SHP77 treated with DMSO at 0.1 percent for 48 hours (cell line): ENCODE measurements at regions not wholly inside any gene's neighbourhood (a gene's known extent, or its start where the extent isn't known, plus 50 kb on each side); places are given as distances from the start of the nearest gene placed in this dataset.
"Not testable (repeated sequence)": the region's sequence is repeated elsewhere in the genome, so short reads cannot be mapped to it uniquely, and the experiment has no call there.

Experiments used
- DNase-seq: peaks from one replicate; lab custom pipeline; 2025; lab: John Stamatoyannopoulos, UW

DNA sequence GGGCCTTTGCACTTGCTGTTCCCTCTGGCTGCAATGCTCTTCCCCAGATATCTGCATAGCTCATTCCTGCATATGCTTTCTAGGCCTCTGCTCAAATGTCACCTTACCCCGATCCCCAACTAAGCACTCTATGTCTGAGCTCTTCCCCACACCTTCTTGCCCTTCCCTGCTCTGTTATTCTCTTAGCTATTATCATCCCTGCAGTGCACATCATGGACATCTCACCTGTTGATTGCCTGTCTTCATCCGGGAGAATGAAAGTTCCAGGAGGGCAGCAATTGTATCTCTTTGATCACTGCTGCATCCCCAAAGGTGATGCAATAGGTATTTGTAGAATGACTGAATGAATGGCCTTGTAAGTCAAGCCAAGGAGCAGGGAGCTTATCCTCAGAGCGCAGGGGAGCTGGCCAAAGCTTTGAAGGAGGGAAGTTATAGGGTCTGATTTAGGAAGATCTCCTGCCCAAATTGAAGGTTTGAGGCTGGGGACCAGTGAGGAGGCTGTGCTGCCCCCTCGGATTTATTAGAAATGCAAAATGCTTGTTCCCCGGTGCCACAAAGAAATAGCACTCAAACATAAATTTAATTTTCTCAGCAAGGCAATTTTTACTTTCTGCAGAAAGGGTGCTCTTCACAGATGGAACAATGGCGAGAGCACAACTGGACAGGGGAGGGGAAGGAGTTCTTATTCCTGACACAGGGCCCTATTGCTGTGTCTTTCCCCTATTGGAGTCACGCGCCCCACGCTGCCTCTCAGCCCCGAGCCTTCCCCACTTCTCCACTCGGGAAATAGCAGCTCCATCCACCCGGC is 631.1 kb downstream of the MATN1 start:
- no peak for DNase-seq

DNA sequence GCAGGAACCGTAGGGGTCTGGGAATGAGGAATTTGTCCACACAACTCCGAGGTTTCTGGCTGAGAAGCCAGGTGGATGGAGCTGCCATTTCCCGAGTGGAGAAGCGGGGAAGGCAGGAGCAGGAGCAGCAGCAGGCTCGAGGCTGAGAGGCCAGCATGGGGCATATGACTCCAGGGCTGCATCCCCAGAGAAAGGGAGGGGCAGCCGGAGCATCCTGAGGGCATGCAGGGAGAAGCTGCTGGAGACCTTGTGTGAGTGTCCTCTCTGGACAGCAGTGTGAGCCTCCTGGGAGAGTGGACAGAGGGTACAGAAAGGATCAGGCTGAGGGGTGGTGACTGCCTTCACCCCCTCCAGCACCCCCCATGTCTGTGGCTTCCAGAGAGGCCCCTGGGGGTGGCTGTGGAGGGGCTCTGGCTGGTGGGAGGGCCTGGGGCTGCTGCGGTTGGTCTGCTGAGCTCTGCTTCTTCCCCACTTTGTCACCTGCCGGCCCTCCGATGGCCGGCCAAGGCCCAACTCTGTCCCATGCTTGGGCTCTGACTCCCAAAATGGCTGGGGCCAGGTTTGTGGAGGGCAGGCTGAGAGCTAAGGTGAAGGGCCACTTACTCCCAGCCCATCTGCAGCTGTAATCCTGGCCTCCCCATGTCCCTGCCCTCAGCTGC is 633.1 kb downstream of the MATN1 start:
- DNase-seq, result no peak

DNA sequence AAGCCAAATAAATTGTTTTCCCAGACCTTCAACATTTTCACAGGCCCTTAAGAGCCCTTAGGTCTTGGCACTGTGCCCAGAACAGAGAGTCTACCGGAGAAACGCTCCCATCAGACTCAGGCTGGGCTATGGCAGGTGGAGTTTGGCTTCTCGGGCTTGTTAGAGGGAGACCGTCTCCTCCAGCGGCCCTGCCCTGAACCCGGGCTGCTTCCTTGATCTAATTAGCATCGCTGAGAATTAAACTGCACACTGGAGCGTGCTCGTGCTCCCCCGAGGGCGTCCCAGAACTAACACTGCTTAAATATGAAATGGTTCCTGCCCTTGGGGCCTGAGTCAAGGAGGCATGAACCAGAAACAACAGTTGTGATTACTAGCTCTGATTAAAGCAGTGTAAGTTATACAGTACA is 634.4 kb downstream of the MATN1 start:
- DNase-seq, result peak; percentile 87

DNA sequence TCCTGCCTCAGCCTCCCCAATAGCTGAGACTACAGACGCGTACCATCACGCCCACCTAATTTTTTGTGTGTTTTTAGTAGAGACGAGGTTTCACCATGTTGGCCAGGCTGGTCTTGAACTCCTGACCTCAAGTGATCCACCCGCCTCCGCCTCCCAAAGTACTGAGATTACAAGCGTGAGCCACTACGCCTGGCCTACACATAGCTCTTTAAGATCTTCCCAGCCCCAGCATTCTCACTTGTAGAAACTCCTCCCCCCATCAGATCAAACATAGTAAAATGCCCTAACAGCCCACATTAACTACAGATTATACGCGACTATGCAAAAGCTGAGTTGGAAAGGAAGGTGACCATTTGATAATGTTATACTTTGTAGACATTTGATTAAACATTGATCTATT is 634.8 kb downstream of the MATN1 start:
- peak; percentile 82 for DNase-seq

DNA sequence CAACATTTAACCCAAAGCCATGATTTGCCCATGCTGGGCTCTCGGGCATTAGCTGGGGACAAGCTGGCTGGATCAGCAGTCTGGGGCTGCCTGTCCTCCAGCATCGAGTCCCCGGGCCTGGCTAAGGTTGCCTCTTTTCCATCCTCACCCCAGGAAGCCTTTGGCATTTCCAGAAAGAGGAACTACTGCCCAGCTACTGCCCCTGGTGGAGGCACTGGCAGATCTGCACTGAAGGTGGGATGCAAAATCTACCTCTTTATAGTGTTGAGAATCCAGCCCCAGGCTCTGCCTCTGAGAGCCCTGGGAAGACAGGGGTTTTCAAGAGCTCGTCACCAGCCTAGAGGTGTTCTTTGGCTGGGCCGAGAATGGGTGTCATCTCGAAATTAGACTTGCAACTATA is 635.9 kb downstream of the MATN1 start:
- no peak for DNase-seq

DNA sequence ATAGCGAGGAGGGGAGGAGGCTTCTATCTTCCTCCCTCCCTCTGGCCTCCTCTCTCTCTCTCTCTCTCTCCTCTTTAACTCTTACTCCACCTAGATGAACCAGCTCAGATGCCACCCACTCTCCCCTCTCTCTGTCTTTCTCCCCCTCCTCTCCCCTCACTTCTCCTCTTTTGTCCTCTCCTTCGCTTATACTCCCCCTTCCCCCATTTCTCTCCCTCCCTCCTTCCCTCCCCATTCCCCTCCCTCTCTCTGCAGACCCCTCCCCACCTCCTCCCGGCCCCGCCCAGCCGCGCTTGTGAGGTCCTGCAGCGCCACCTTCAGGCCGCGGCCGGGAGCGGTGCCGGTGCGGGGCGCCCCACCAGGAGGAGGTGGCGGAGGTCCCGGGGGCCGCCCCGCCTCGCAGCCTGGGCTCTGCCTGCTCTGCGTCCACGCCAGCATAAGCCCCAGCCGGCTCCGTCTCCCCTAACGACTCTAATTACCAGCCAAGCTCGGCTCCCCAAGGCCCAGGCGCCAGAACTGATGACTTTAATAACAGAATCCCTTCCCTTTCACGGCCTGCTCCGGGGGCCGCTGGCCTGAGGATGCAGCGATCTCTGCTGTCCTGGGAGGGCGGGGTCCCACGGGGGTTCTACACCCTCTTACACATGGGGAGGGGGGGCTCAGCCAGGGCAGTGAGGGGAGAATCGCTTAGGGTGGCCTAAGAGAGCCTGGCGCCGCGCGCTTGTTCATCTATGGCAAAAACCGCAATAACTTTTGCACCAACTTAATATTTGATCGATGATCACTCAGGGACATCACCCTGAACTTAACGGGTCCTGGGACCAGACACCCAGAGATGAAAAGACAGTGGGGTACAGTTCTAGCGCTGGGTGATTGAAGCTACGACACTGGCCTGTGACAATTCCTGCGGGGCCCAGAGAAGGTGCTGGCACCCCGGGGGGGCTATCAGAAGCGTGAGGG is 637.3 kb downstream of the MATN1 start:
- no peak for DNase-seq

DNA sequence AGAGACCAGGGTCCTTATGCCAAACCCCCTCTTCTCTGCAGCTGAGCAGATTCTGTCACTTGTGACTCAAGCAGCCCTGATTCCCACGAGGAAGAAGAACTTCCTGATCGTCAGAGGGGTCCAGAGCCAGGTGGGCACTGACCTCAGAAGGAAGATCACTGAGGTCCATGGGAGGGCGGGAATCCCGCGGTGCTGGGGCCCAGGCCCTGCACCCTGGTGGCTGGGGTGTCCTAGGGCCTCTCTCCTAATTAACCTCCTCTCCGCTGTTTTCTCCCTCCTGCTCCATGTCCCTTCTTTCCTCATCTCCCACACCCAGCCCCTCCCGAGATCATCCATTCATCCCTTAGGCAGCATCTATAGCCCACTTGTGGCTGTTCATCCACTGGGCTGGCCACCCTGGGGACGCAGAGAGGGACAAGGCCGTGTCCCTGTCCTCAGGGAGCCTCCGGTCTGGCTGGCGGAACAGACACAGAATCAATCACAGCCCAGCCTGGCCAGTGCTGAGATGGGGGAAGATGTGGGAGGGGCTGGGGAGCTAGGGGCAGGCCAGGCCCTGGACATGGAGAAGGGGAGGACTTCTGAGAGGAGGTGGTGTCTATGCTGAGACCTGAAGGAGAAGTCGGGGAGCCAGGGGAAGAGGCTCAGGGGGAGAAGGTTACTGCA is 638.3 kb downstream of the MATN1 start:
- DNase-seq, result no peak

DNA sequence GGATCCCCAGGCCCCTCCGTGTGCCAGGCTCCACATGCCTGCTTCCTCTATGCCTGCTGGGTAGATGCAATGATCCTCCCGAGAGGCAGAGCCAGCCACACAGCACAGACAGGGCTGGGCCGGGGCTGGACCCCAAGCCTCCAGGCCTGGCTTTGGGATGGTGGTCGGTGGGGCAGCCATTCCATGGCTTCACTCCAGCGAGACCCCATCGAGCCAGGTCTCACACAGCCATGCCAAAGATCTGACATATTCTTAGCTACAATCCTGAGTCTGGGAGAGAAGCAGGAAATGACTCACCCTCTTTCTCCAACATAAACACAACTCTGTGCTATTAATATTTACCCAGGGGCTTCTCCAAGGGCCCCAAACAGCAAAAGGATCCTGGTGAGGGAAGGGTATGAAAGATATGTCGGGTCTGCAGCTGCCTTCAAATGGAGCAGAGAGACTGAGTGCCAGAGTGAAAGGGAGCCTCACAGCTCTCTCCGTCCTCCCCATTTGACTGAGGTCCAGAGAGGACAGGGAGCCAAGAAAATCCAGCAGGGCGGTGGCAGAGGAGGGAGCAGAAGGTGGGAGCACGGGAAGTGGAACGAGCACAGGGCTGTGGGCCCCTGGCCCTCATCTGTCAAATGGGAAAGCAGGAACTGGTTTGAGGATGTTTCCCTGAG is 639.5 kb downstream of the MATN1 start:
- no peak for DNase-seq

DNA sequence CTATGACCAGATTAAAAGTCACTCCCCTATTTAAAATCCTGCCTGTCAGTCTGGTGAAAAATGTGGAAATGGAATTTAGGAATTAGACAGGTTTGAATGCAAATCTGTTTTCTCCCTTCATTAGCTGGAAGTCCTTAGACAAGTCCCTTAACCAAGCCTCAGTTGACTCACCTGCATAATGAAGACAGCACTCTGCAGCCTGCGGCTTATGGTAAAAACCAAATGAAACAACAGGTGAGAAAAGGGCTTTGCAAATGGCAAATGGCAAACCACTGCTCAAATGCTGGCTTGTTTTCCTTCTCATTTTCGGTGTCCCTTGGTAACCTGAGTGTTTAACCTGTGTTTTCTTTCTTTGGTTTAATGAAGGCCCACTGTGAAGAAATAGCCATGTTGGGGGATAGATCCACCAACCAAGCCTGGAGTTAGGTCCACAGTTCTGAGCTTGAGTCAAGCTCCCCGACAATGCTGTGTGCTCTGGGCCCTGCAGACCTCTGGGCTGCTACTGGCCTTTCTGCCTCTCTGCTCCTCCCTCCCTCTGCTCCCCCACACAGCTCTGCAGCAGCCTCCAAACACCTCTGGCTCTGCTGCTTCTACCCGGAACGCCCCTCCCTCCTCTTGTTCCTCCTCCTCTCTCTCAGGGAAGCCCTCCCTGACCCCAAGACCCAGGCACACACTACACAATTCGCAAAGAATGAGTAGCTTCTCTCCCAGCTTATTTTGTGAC is 641.8 kb downstream of the MATN1 start:
- no peak for DNase-seq

DNA sequence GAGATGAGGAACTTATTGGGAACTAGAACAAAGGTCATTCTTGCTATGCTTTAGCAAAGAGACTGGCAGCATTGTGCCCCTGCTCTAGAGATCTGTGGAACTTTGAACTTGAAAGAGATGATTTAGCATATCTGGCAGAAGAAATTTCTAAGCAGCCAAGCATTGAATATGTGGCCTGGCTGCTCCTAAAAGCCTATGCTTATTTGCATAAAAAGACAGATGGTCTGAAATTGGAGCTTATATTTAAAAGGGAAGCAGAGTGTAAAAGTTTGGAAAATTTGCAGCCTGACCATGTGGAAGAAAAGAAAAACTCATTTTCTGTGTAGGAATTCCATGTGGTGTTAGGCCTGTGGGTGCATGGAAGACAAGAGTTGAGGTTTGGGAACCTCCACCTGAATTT is 647.5 kb downstream of the MATN1 start:
- not testable (repeated sequence) for DNase-seq

DNA sequence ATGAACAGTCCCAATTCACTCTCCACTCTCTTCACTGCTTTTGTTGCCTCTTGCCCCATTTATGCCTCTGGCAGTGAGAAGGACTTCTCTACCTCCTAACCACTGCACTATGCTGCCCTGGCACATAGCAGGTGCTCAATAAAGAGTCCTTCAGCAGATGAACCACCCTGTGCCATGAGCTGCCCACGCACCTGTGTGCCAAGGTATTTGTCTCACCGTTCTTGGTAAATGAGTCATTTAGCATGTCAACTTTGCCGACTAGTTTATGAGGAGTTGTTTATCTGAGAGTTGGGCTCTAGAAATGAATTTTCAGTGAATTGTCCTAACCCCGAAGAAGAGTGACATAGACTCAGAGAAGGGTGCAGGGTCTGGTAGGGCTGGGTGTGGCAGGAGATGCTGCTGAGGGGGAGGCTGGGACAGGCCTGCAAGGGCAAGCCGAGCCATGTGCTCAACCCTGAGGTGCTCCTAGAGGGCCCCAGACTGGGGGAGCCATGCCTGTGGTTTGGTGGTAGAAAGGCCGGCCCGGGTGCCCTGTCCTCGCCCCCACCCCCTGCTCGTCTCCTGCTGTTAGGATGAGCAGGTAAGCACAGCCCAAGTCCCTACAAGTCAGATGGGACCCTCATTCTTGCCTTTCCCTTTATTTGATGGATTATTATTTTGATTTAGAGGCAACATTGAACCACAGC is 654.5 kb downstream of the MATN1 start:
- no peak for DNase-seq

DNA sequence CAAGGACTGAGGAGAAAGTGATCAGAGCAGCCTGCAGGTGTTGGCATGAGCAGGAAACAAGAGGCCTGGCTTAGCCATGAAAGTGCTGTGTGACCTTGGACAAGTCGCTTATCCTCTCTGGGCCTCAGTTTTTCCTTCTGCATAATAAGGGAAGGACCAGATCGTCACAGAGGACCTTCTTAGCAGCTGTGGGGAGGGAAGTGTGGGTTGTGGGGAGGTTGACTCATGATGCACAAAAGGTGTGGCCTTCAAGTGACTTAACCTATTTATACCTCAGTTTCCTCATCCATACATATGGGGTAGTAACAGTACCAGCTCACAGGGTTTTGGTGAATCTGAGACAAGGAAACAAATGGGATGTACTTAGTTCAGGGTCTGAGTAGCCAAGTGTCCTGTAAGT is 658.8 kb downstream of the MATN1 start:
- no peak for DNase-seq

DNA sequence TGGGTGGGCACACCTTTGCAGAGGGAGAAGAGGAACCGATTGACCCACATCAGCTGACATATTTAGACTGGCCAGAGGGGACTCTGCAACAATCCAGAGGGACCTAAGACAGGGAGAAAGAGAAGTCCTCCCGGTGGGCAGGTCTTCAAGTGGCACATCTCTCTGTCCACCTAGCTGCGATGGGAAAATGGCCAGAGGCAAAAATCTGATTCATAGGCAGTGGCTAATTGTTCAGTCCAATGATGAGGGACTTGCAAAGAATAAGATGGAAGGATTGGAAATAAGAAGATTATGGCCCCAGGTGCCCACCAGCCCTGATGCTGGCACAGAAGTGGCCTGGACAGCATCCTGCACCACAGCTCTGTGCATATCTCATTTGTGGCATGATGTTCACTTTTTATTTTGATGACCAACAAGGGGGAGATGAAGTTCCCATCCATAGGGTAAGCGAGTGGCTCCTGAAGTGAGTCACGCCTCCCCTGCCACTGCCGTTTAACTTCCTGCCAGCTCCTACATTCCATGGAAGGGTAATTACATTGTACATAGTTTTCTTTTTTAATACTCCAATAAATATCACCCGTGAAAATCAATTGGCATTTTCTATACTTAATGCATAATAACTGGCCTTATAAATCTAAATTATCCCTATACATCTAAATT is 659.6 kb downstream of the MATN1 start:
- DNase-seq, result no peak

DNA sequence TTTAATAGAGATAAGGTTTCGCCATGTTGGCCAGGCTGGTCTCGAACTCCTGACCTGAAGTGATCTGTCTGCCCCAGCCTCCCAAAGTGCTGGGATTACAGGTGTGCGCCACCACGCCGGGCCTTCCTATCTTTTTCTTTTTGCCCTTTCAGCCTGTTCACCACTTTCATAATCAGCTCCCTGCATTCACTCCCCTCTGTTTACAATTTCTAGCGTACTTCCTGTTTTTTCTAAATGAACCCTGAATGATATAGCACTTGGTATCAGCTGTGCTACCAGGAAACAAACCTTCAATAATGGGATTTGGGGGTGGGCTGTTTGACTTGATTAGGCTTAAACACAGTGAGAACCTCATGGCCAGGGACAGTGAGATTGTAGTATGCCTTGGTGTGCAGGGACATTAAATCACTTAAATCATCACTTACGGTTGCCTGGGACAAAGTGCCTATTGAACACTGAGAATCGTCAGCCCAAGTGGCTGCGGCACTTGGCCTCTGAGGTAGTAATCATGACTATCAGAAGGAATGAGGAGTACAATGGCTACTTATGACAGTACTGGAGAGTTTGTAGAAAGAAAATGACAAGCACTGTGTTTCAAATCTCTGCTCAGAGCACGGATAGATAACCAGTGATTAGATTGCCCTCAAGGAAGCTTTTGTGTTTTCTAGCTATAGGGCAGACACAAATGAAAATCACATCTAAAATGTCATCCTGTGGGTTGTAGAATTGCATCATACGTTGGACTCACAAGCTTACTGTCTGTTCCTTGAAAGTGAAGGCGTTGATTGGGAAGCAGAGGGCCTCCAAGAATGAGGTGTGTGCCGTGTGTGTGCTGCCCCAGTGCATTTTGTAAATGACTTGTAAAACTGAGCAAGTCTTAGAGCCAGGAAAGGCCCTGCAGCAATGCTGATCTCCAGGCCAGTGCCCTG is 661.8 kb downstream of the MATN1 start:
- DNase-seq, result no peak

DNA sequence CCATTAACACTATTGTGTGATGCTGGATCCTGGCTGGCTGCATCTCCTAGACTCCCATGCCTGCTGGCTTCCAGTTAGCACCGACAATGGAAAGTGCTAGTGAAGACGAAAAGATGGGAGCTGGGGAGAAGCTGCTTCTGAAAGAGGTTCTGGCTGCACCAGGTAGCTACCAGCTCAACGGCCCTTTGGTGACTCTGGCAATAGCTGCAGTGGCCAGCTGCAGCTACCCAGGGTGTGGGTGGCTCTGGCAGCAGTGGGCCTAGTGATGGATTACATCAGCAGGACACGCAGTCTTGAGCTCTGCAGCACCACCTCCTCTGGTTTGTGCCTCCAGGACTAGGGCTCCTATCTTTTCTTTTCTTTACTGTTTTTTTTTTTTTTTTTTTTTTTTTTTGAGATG is 662.6 kb downstream of the MATN1 start:
- DNase-seq, result no peak

DNA sequence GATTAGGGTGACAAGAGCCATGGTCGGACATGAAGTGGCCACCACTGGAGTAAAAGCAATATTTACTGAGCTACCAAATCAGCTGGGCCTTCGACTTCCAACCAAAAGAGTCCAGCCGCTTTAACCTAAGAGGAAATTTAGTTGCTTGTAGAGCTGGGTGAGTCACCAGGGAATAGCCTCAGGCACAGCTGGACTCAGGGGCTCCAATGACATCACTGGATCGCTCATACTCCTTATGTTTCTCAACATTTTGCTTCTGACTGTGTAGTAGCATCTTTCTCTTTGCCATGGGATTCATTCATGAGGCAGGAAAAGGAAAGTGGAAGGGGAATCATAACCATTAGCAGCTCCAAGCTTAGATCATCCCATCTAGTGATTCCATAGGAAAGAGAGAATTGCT is 664.4 kb downstream of the MATN1 start:
- no peak for DNase-seq

DNA sequence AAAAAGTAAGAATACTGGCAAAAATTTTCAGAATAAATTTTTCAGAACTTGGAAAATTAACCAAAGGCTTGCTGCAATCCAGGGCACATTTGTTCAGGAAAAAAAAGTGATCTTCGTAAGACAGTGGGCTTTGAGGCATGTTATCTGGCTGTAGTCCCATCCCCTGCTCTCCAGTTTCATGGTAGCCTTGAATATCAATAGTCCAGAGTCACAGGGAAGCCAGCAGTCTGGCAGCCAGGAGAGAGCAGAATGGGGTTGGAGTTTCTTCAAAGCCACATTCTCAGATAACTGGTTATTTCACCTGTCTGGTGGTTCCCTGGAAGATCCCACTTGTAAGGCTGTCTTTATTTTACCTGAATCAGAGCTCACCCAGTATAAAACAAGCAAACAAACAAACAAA is 669.3 kb downstream of the MATN1 start:
- DNase-seq, result no peak

DNA sequence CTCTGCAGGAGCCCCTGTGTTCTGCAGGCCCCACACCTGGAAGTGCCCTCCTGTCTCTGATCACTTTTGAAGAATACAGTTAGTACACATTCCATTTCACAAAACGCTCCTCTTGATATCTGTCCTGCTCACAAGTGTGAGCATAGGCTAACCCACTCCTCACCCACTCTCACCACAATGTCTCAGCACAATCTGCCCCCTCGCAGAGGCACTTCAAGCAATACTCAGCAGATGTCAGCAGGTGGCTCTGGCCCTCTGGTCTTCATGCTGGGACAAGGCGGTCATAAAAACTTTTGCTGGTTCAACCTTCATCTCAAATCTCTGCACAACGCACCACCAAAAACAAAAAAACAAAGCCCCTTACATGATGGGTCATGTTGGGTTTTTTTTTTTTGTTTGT is 671.2 kb downstream of the MATN1 start:
- no peak for DNase-seq

DNA sequence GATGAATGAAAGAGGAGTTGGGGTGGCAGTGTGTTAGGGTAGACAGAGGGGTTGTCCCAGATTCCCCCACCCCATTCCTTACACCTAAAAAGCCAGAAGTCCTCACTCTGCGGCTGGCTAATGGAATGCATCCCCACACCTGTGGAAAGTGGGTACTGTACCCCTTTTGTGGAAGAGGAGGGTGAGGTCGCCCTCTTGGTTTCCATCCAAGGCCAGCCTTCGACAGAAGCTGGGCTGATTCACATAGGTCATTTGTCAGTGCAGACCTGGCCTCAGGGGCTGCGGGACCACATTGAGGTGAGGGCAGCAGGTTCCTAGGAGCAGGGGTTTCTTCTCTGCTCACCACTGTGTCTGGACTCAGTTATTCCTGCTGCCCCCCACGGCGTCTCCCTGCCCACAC is 671.6 kb downstream of the MATN1 start:
- DNase-seq, result no peak
